K562 (cell line): ENCODE measurements at regions not wholly inside any gene's neighbourhood (a gene's known extent, or its start where the extent isn't known, plus 50 kb on each side); places are given as distances from the start of the nearest gene placed in this dataset.

Experiments
- ATAC-seq: fragments of 200-7000 bp; cut with Tn5 transposase; 3 replicates; pipeline ENCODE4 v1.9.1; 2020; ENCODE audit warnings: moderate library complexity
- BruUV-seq: library from RNA; stranded (reverse); fragments of 400-500 nt; replicated peaks from 2 replicates; lab custom pipeline; 2021; lab: Mats Ljungman, UMichigan
- CTCF ChIA-PET: fragments of 300-600 bp; formaldehyde crosslinking; extraction: SDS; loops from one replicate; lab custom pipeline; 2021; ENCODE audit warnings: low intra/inter-chr PET ratio; lab: Yijun Ruan, JAX
- POLR2A ChIA-PET: fragments of 300-600, 350-650 bp; sonication (Branson Sonifier 250); formaldehyde crosslinking; extraction: SDS; loops from one replicate; lab custom pipeline; 2021; ENCODE audit warnings: antibody characterized with exemption, inconsistent platforms; lab: Yijun Ruan, JAX
- DNase-seq, 4 experiments: peaks; one replicate each; pipeline versions ENCODE4 v3.0.0 to v3.0.0-alpha.2; 2011 to 2018; ENCODE audit warnings: low spot score in 3 of 4, mixed read lengths in 3 of 4; ENCODE audit errors: extremely low read depth in 1 of 4
- FAIRE-seq: peaks from 2 replicates; lab custom pipeline; 2011; peaks lifted over from hg19 to GRCh38; lab: Jason Lieb, UNC
- H2AFZ ChIP-seq: 2 replicates; pipeline ENCODE4 v1.6.0; 2011; ENCODE audit warnings: low read depth, low read length, control low read depth, inconsistent platforms
- H3K27ac ChIP-seq: fragments of 200-600 bp; 3 replicates; pipeline ENCODE4 v1.8.0; 2011; ENCODE audit warnings: low read depth, mild to moderate bottlenecking, control low read depth, inconsistent platforms, low read length, moderate library complexity, mixed read lengths; ENCODE audit errors: extremely low read depth
- H3K27me3 ChIP-seq, 2 experiments: fragments of 300-600 bp in 1 of 2; 2 replicates in 1 of 2; 3 replicates in 1 of 2; pipeline versions ENCODE4 v1.6.0 to v1.8.0; 2011; ENCODE audit warnings: inconsistent platforms in 2 of 2, low read length in 2 of 2, mild to moderate bottlenecking in 1 of 2, mixed read lengths in 1 of 2, moderate library complexity in 1 of 2; ENCODE audit not compliant: control insufficient read depth in 2 of 2, insufficient read depth in 2 of 2
- H3K36me3 ChIP-seq: fragments of 300-600 bp; 3 replicates; pipeline ENCODE4 v1.8.0; 2011; ENCODE audit warnings: mild to moderate bottlenecking, low read length, inconsistent platforms; ENCODE audit not compliant: control insufficient read depth, insufficient read depth
- H3K4me1 ChIP-seq, 2 experiments: fragments of 200-600 bp in 1 of 2; replicated peaks in 1 of 2; 2 replicates in 1 of 2; 3 replicates in 1 of 2; pipeline versions ENCODE4 v1.5.1 to v1.8.0; 2011; ENCODE audit warnings: inconsistent platforms in 2 of 2, low read length in 2 of 2, mild to moderate bottlenecking in 1 of 2, mixed read lengths in 1 of 2, moderate library complexity in 1 of 2; ENCODE audit not compliant: control insufficient read depth in 2 of 2, insufficient read depth in 2 of 2
- H3K4me2 ChIP-seq: 2 replicates; pipeline ENCODE4 v1.6.1; 2011; ENCODE audit warnings: low read length, control low read depth, inconsistent platforms, mixed read lengths; ENCODE audit not compliant: insufficient read depth
- H3K4me3 ChIP-seq: fragments of 200-600 bp; sonication (generic), shearing (Covaris generic); 2 replicates; pipeline ENCODE4 v1.5.1; 2016; ENCODE audit warnings: control low read depth, inconsistent platforms
- H3K79me2 ChIP-seq: fragments of 200-600 bp; 3 replicates; pipeline ENCODE4 v1.8.0; 2011; ENCODE audit warnings: low read length, inconsistent platforms; ENCODE audit not compliant: control insufficient read depth, insufficient read depth
- H3K9ac ChIP-seq, 2 experiments: 2 replicates each; pipeline versions ENCODE4 v1.6.0 to v1.6.1; 2011; ENCODE audit warnings: low read depth in 2 of 2, low read length in 2 of 2, control low read depth in 1 of 2, inconsistent platforms in 1 of 2, mild to moderate bottlenecking in 1 of 2, mixed read lengths in 1 of 2; ENCODE audit not compliant: insufficient read depth in 1 of 2
- H3K9me1 ChIP-seq: one replicate; pipeline ENCODE4 v1.6.0; 2011; ENCODE audit warnings: inconsistent platforms, mild to moderate bottlenecking, low read length, moderate library complexity; ENCODE audit not compliant: control insufficient read depth, insufficient read depth
- H3K9me3 ChIP-seq: replicated peaks from 2 replicates; pipeline ENCODE4 v1.5.1; 2011; ENCODE audit warnings: low read depth, low read length, inconsistent platforms; ENCODE audit not compliant: control insufficient read depth, insufficient read depth
- H4K20me1 ChIP-seq: replicated peaks from 2 replicates; pipeline ENCODE4 v1.6.1; 2011; ENCODE audit warnings: low read length, inconsistent platforms, mixed read lengths; ENCODE audit not compliant: control insufficient read depth, insufficient read depth
- CBX5 ChIP-seq: IDR thresholded peaks from 2 replicates; pipeline ENCODE4 v1.6.1; 2014; ENCODE audit warnings: low read depth, borderline replicate concordance
- CHD4 ChIP-seq: fragments of 200-600 bp; sonication (generic); IDR thresholded peaks from 3 replicates; pipeline ENCODE4 v1.6.1; 2012; ENCODE audit warnings: low read depth, mild to moderate bottlenecking, mixed read lengths, low read length, inconsistent platforms; ENCODE audit not compliant: insufficient read depth, insufficient replicate concordance, poor library complexity, severe bottlenecking
- E2F3 ChIP-seq: fragments of 250-450 bp; sonication (Bioruptor Pico); IDR thresholded peaks from 2 replicates; pipeline ENCODE4 v1.4.0; 2020; ENCODE audit warnings: mild to moderate bottlenecking
- GABPA ChIP-seq: fragments of 200-800 bp; sonication (Bioruptor generic); conservative IDR thresholded peaks from 2 replicates; pipeline ENCODE4 v1.6.1; 2016; ENCODE audit warnings: low read depth, missing genetic modification characterization, missing compliant biosample characterization
- KAT8 ChIP-seq: fragments of 450-650 bp; IDR thresholded peaks from 2 replicates; pipeline ENCODE4 v1.6.1; 2016; ENCODE audit warnings: low read depth, mild to moderate bottlenecking
- MCM7 ChIP-seq, 2 experiments: fragments of 450-650 bp; IDR thresholded peaks; 2 replicates each; pipeline ENCODE4 v1.6.1; 2016 to 2018
- MYNN ChIP-seq, 2 experiments: sonication (generic); formaldehyde crosslinking in 1 of 2; IDR thresholded peaks; 2 replicates each; pipeline versions ENCODE4 v1.5.0 to v1.6.1; 2016 to 2020; ENCODE audit warnings: antibody characterized with exemption in 1 of 2, missing genetic modification reagents in 1 of 2
- RFX1 ChIP-seq: fragments of 450-650 bp; IDR thresholded peaks from 2 replicates; pipeline ENCODE4 v1.6.1; 2016; ENCODE audit warnings: mild to moderate bottlenecking, moderate library complexity
- SIRT6 ChIP-seq: IDR thresholded peaks from one replicate; pipeline ENCODE4 v1.6.1; 2012; ENCODE audit warnings: low read depth, mild to moderate bottlenecking, control low read depth, inconsistent platforms, low read length, moderate library complexity
- SRSF1 ChIP-seq: fragments of 200-400 bp; formaldehyde crosslinking; IDR thresholded peaks from 2 replicates; pipeline ENCODE4 v1.6.1; 2017; ENCODE audit warnings: mild to moderate bottlenecking, low read depth, low read length, moderate library complexity
- ZFP36 ChIP-seq: fragments of 150-350 bp; IDR thresholded peaks from 2 replicates; pipeline ENCODE4 v1.6.1; 2018; ENCODE audit warnings: low read length, low read depth; ENCODE audit not compliant: partially characterized antibody
- ZNF274 ChIP-seq: IDR thresholded peaks from 2 replicates; pipeline ENCODE4 v1.6.1; 2011; ENCODE audit warnings: low read depth, mild to moderate bottlenecking, low read length, moderate library complexity, borderline replicate concordance
- ZNF408 ChIP-seq: fragments of 250-450 bp; sonication (Bioruptor Pico); IDR thresholded peaks from 2 replicates; pipeline ENCODE4 v1.4.0; 2020; ENCODE audit warnings: low read depth, mild to moderate bottlenecking, moderate library complexity
- WGBS: fragments of 100-300 bp; shearing (Covaris generic); methylation state at CpG from one replicate; pipeline ENCODE4 v1.1.6; 2016; ENCODE audit warnings: low coverage, mixed read lengths; ENCODE audit not compliant: insufficient coverage; ENCODE audit errors: missing lambda C conversion rate; 5-methylcytosine and 5-hydroxymethylcytosine counted together
- in situ Hi-C: fragments of 300-500 bp; cut with MboI; formaldehyde crosslinking; loops from 4 replicates; pipeline ENCODE4 v1.15.0; 2018; ENCODE audit warnings: inconsistent platforms, mixed read lengths
- intact Hi-C: fragments of 100-400 bp; cut with micrococcal nuclease; formaldehyde crosslinking; loops from 2 replicates; pipeline ENCODE4 v1.14.2; 2022
- TF ChIP-seq, protein P1 (sequence below): fragments of 200-800 bp; sonication (Bioruptor generic); IDR thresholded peaks from 2 replicates; pipeline ENCODE4 v1.6.1; 2017; ENCODE audit warnings: missing genetic modification characterization, missing compliant biosample characterization
- TF ChIP-seq, protein P2 (sequence below): fragments of 250-450 bp; sonication (Bioruptor Pico); IDR thresholded peaks from 2 replicates; pipeline ENCODE4 v1.9.0; 2021; ENCODE audit warnings: mild to moderate bottlenecking
- TF ChIP-seq, protein P3 (sequence below): fragments of 250-450 bp; sonication (Bioruptor Pico); IDR thresholded peaks from 2 replicates; pipeline ENCODE4 v1.5.0; 2021

DNA sequence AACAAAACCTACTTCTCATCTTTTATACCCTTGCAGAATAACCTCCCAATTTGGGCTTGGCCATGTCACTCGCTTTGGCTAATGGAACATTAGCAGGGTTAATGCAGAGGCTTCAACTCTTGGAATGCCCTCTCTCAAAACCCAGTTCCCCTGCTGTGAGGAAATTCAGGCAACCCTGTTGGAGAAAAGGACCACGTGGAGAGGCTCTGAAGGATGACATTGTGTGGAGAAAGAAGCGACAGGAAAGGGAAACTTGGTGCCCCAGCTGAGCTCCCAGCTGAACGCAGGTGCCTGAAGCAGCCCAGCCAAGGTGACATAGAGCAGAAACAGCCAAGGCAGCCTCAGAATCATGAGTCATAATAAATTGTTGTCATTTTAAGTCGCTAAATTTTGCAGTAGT lies 214.2 kb upstream of the GHITM start:
- no TSS peak for BruUV-seq
- in situ Hi-C loops (no loop called here), intact Hi-C loops (no loop called here)

More for the DNA sequence above, 214.2 kb upstream of the GHITM start:
- FAIRE-seq (no peak), DNase-seq (no peak), ATAC-seq (no peak)
- H3K27me3 ChIP-seq = no peaks in the 10 kb centered on the region
- WGBS = 0% methylated on average over 4 of the region's 5 CpGs
- CTCF ChIA-PET = no interaction called here
- TF ChIP-seq ZNF274 = no peak
- no peak for TF ChIP-seq ZFP36
- TF ChIP-seq GABPA (tag) = no peak
- no peak for TF ChIP-seq MYNN (IDR thresholded peaks at IDR 0.05)
- TF ChIP-seq MYNN (CRISPR knock-in tag; IDR thresholded peaks at IDR 0.05) = no peak
- TF ChIP-seq MCM7 (IDR thresholded peaks at IDR 0.05) = no peak
- TF ChIP-seq RFX1 = no peak
- TF ChIP-seq SRSF1 = no peak
- TF ChIP-seq, protein P1, sequence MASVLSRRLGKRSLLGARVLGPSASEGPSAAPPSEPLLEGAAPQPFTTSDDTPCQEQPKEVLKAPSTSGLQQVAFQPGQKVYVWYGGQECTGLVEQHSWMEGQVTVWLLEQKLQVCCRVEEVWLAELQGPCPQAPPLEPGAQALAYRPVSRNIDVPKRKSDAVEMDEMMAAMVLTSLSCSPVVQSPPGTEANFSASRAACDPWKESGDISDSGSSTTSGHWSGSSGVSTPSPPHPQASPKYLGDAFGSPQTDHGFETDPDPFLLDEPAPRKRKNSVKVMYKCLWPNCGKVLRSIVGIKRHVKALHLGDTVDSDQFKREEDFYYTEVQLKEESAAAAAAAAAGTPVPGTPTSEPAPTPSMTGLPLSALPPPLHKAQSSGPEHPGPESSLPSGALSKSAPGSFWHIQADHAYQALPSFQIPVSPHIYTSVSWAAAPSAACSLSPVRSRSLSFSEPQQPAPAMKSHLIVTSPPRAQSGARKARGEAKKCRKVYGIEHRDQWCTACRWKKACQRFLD (CRISPR knock-in tag) = no peak
- TF ChIP-seq CHD4 = no peak
- TF ChIP-seq, protein P2, sequence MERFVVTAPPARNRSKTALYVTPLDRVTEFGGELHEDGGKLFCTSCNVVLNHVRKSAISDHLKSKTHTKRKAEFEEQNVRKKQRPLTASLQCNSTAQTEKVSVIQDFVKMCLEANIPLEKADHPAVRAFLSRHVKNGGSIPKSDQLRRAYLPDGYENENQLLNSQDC (CRISPR knock-in tag) = no peak
- TF ChIP-seq, protein P3, sequence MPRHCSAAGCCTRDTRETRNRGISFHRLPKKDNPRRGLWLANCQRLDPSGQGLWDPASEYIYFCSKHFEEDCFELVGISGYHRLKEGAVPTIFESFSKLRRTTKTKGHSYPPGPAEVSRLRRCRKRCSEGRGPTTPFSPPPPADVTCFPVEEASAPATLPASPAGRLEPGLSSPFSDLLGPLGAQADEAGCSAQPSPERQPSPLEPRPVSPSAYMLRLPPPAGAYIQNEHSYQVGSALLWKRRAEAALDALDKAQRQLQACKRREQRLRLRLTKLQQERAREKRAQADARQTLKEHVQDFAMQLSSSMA (CRISPR knock-in tag) = no peak
- no peak for TF ChIP-seq SIRT6
- TF ChIP-seq E2F3 (CRISPR knock-in tag) = no peak
- TF ChIP-seq CBX5 = no peak
- no peak for TF ChIP-seq KAT8
- TF ChIP-seq ZNF408 (CRISPR knock-in tag) = no peak
- POLR2A ChIA-PET = no interaction called here
- no peaks in the 10 kb centered on the region for H3K36me3 ChIP-seq
- H4K20me1 ChIP-seq = no peaks in the 10 kb centered on the region
- no peak overlapping the region for H3K4me2 ChIP-seq
- H3K9me1 ChIP-seq = no peaks in the 10 kb centered on the region
- H3K9me3 ChIP-seq = no peaks in the 10 kb centered on the region
- H3K27ac ChIP-seq = no peak overlapping the region
- no peak overlapping the region for H3K9ac ChIP-seq
- no peaks in the 10 kb centered on the region for H3K79me2 ChIP-seq
- H2AFZ ChIP-seq = no peak overlapping the region
- no peak overlapping the region for H3K4me3 ChIP-seq
- H3K4me1 ChIP-seq = no peaks in the 10 kb centered on the region
